T-helper 2 cell (primary cell): ENCODE measurements at regions not wholly inside any gene's neighbourhood (a gene's known extent, or its start where the extent isn't known, plus 50 kb on each side); places are given as distances from the start of the nearest gene placed in this dataset.
"Not testable (repeated sequence)": the region's sequence is repeated elsewhere in the genome, so short reads cannot be mapped to it uniquely, and the experiment has no call there.

Experiments
- DNase-seq, 5 experiments: peaks; one replicate each; pipeline versions ENCODE4 v3.0.0 to v3.0.0-alpha.2; 2012 to 2022

DNA sequence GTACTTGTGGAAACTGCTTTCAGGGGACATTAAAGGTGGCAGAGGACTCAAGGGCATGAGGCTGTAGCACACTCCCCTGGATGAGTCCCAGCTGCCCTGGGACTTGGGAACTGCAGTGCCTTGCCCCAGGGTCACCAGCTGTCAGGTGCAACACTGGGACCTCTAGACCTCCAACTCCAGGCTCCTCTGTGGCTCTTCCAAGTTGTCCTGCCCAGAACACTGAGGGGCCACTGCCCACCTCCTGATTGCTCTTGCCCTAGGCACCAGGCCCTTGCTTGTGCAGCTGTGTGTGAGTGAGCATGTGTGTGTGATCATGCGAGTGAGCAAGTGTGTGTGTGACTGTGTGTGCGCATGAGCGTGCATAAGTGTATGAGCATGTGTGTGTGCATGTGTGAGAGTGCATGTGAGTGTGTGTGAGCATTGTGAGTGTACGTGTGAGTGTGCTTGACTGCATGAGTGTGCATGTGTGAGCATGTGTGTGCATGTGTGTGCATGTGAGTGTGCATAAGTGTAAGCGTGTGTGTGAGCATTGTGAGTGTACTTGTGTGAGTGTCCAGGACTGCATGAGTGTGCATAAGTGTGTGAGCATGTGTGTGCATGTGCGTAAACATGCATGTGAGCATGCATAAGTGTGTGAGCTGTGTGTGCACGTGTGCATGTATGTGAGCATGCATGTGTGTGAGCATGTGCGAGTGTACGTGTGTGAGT lies 301.5 kb downstream of the NDUFA10 start:
- no peak for DNase-seq

DNA sequence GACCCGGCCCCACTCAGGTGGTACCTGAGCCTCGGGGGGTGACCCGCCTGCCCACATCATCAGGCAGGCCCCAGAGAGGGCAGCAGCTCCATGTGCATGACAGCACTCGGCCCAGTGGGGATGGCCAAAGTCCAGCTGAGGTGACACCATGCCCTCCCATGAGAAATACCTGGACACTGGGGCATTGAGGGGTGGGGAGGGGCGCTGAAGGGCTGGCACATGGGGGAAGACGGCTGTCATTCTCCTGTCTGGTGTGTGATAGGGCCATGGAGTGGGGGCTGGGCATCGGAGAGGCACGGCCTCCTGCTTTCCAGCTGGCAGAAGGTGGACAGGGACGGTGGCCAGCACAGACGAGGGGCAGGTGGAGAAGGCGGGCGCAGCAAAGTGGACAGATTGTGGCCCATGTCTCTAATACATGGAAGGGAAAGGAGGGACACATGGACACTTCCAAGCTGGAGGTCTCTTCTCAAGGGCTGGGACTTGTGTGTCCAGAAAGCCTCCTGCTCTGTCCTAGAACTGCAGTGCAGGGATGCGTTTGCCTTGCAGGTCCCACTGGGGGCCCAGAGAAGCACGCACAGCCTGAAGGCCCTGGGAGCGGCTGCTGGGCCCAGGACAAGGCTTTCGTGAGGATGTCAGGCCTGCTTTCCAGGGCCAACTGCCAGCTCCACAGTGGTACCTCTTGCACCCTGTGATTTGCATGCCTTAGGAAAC lies 302.2 kb downstream of the NDUFA10 start:
- no peak for DNase-seq

DNA sequence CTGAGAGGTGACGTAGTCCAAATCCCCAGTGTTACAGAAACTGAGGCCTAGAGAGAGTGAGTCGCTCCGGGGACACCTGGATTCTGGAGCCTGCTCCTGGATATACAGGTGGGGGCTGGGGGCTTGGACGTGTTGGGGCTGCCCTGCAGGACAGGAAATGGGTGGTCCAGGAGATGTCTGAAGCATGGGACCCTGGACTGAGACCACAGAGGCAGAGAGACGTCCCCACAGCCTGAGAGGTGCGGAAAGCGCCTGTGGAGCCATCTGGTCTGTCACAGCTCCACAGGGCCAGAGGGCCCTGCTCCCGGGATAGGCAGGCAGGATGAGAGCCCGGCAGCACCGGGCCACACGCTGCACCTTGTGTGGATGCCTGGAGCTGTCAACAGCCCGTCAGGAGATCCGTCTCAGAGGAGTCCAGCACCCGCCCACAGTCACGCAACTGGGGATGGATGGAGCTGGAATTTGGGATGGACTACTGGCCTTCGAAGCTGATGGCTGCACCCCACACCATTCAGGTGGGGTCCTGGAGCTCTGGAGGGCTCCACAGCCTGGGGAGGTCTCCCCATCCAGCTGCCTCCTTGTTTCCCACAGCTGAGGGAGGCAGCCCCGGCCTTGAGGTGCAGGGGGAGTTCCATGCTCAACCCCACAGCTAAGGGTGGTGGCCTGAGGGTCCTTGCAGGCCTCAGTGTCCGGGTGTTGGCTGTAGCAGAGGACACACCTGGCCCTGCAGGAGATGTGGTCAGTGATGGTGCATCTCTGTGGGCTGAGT lies 303.0 kb downstream of the NDUFA10 start:
- DNase-seq: no peak

DNA sequence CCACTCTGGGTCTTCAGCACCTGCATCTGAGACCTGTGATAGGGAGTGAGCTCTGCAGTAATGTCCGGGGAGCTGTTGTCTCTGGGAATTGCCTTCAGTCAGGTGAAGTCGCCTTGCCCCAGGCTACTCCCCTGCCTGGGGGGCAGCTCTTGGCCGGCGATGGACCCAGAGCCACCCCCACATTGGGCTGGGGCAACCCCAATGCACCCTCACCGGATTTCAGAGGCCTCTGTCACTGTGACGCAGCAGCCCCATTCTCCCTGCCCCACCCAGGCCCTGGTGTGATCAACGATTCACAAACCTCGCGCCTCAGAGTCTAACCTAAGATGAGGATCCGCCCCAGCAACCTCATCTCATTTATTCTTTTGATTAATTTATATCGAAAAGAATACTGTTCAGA lies 303.6 kb downstream of the NDUFA10 start:
- DNase-seq: no peak

DNA sequence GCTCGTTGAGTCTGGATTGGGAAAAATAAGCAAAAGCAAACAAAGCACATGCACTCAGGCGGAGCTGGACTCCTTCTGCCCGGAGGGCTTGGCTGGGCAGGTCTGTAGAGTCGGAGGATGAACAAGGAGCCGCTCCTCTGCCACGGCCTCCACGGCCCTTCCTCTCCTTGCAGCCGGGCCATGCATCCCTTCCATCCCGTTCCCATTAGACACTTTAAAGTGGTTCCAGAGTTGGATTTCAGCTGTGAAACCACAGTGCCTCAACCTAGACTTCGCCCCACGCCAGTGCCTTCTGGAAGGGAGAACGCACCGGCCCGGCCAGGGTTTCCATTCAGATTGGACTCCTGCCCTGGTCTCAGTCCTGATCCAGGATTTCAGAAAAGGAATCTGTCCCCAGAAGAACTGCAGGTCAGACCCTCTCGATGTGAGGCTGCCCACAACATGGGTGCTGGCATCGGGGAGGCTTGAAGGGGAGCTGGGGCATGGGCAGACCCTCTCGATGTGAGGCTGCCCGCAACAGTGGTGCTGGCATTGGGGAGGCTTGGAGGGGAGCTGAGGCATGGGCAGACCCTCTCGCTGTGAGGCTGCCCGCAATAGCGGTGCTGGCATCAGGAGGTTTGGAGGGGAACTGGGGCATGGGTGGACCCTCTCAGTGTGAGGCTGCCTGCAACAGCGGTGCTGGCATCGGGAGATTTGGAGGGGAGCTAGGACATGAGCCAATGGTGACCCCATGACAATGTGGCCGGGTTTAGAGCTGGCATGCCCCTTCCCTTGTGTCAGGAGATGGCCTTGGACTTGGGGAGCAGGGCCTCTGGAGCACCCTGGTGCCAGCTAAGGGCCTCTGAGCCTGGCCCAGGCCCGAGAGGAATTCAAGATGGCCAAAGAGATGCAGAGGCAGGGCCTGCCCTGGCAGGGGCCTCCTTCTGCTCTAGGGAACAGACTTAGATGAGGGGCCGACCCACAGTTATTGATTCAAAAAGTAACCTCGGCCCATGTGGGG lies 304.5 kb downstream of the NDUFA10 start:
- no peak for DNase-seq

DNA sequence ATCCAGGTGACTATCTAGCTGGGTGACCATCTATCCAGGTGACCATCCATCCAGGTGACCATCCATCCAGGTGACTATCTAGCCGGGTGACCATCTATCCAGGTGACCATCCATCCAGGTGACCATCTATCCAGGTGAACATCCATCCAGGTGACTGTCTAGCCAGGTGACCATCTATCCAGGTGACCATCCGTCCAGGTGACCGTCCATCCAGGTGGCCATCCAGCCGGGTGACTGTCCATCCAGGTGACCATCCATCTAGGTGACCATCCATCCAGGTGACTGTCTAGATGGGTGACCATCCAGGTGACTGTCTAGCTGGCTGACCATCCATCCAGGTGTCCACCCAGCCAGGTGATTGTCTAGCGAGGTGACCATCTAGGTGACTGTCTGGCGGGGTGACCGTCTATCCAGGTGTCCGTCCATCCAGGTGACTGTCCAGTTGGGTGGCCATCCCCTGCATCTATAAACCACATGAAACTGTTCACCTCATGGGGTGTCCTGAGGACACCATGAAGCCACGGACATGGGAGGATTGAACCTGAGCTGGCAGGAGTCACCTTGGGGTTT lies 305.3 kb downstream of the NDUFA10 start:
- no peak for DNase-seq

DNA sequence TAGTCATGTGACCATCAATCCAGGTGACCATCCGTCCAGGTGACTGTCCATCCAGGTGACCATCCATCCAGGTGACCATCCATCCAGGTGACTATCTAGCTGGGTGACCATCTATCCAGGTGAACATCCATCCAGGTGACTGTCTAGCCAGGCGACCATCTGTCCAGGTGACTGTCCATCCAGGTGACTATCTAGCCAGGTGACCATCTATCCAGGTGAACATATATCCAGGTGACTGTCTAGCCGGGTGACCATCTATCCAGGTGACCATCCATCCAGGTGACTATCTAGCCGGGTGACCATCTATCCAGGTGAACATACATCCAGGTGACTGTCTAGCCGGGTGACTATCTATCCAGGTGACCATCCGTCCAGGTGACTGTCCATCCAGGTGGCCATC lies 306.2 kb downstream of the NDUFA10 start:
- DNase-seq: not testable (repeated sequence)

DNA sequence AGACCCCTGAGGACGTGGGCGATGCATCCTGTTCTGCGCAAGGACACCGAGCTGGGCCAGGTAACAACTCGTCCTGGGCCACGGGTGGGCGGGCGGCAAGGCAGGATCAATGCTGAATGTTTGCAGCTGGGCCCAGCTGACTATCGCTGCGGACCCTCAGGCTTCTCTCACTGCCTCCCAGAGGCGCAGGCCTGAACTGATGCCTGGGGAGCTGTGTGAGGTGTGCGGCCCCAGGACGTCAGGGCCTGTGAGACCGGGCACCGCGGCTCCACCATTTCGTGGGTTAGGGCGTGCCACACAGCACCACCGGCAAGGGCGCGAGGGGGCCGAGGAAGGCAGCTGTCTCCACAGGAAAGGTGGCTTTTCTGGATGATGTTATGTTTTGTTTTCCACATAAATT lies 307.4 kb downstream of the NDUFA10 start:
- no peak for DNase-seq

DNA sequence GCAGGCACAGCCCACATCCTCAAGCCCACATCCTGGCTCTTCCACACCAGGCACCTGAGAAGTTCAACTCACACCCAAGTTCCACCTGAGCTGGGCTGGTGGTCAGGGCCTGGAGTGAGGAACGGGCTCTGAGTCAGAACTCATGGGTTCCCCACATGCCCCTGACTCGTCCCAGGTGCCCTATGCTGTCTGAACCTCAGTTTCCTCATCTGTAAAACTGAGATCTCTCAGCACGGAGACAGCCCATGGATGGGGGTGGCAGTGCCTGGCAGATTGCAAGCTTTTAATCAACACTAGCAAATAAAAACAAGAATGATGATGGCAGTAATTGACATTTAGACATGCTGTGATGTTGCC lies 307.8 kb downstream of the NDUFA10 start:
- no peak for DNase-seq

DNA sequence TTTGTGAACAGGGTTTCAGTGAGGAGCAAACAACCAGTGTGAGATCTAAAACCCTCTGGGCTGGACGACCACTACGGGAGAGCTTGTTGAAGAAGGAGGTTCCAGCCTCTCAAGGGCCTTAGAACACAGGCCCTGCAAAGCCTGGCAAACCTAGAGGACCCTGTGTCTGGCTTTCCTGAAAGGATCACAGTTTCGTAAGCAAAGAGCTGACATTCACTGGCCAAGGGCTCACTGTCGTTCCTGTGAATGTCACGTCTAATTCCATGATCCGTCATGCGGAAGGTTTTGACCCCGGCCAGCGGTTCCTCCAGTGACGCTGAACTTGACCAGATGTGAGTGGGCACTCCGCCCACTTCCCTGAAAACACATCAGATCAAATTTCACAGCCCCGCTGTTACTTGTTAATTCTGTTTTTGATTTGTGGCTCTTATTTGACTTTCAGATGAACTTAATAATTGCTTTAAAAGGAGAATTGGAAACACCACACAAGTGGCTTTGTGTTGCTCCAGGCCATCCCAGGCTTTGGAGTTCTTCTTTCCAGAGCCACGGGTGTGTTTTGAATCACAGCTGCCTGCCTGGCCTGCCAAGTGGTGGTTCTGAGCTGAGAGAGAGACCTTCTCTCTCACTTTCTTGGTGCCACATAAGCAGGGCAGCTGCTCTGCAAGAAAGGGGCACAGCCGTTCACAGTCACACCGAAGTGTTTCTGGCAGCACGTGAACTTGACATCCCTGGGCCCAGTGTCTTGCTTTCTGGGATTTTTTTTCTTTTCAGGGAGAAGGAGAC lies 308.4 kb downstream of the NDUFA10 start:
- no peak for DNase-seq

DNA sequence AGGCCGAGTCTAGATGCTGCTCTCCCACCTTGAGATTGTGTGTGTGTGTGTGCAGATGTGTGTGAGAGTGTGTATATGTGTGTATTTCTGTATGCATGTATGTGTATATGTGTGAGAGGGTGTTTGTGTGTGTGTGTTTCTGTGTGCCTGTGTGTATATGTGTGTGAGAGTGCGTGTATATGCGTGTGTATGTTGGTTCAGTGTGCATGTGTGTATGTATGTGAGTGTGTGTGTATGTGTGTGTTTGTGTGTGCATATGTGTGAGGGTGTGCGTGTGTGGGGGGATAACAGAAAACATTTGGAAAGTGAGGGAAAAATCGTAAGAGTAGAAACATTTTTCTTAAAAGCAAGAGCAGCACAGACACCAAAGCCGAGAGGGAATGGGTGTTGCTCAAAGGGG lies 309.1 kb downstream of the NDUFA10 start:
- DNase-seq: no peak

DNA sequence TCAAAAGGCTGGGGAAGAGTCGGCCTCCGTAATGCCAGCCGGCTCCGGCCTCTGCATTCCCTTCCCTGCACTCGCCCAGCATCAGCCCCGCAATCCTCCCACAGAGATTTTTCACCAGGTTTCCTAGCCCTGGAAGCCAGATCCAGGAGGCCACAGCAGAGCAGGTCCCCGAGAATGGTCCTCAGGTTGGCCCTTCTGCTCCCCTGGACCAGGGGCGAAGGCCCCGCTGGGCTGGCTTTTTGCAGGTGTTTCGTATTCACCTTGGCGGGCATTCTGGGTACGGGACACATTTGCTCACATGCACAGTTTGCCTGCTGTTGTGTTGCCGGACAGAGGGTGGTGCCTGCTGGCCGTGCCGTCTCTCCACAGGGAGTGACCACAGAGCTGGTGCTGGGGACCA lies 309.5 kb downstream of the NDUFA10 start:
- no peak for DNase-seq

DNA sequence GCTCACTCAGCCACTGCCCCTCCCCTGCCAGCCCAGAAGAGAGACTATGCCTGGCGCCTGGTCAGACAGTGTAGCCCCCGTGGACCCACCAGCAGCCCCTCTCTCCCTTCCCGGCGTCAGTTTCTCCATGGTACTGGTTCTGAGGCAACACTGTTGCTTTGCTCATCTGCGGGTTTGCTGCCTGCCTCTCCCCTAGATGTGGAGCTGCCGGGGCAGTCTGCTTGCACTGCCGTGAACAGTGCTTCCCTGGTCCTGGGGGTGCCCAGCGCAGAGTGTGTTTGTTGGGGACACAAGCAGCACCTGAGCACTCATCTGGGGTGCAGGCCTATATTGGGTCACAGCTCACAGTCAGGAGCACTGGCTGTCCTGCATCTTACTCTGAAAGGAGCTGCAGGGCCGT lies 309.9 kb downstream of the NDUFA10 start:
- no peak for DNase-seq

DNA sequence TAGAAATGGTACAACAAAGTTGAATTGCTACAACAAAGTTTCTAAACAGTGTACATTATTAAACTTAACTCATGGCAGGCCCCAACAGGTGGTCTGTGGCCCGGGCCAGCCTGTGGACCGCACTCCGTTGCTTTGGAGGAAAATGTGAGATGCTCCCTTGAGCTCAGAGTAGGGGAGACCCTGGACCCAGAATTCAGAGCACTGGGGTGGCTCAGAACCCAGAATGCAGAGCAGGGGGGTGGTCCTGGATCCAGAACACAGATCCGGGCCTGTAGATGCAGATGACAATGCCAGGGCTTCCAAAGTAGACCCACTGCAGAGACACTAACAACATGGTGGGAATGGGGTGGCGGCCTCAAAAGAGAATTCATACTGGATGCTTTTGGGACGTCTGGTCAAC lies 311.0 kb downstream of the NDUFA10 start:
- no peak for DNase-seq

DNA sequence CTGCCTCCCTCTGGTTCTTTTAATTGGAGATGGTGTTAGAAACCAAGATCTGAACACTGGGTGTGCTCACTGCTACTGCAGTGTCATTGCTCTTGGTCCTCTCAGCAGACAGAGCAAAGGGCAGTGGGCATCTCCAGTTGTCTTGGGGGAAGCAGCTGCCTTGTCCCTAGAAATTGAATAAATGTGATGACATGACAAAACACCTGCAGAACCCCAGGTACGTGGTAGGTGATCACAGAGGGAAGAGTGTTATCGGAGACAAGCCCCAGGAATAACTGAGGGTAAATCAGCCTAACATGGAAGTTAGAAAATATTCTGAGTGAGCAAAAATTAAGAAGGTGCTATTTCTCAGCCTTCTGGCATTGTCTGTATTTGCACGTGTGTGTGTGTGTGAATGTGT lies 311.9 kb upstream of the HDAC4 start:
- no peak for DNase-seq

DNA sequence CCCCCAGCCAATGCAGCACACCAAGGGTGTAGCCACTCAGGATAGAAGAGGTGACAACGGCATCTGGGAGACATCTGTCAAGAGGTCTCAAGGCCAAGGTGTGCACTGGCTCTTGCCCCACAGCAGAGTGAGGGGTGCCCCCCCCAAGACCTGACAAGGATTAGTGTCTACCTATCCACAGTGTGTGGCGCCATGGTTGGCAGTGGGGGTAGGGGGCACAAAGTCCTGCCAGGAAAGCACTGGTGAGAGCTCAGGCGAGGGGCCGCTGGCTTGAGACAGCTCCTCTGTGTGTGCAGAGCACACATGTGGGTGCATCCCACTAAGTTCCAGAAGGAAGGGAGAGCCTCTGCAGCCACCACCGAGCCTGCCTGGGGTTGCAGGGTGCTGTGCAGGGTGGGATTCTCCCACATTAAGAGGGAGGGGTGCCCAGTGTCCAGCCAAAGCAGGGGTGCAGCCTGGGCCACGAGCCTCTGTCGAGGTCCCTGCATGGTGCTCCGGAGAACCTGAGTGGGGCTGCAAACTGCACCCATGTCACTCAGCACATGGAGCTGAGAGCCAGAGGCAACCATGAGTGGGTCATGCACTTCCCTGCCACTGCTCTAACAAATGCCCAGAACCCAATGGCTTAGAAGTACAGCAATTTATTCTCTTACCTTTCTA lies 311.2 kb upstream of the HDAC4 start:
- DNase-seq: no peak

DNA sequence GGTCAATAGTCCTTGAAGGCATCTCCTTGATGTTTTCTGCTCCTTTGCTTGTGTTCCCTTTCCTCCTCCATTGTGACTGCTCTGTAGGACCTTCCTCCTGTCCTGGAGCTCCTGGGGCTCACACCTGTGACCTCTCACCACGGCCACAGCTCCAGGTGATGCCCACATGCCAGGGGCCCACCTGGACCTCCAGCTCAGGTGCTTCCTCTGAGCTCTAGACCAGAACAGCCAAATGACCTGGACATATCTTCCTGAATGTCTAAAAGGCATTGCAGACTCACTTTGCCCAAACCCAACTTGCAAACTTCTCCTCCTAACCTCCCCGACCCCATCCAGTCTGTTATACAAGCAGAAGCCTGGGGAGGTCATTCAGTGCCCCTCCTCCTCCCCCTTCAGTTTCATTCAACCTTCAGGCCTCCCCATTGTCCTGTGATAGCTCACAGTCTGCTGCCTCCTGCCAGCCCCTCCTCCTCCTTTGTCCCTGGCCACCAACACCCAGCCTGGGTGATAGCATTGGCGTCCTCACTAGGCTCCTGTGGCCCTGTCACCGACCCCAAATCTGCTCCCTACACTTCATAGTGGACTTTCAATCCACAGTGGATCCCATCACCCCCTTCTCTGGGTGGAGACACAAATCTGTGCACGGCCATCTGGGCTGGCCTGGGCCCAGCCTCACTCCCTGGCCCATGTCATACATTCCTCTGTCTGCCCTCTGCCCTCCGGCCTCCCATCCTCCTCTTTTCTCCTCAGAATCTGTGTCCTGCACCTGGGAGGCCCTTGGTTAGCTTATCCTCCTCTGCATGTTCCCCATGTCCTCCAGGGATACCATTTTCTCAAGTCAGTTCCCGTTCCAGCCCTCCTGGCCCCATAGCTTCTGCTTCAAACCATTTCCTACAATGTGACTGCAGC lies 310.4 kb upstream of the HDAC4 start:
- DNase-seq: no peak

DNA sequence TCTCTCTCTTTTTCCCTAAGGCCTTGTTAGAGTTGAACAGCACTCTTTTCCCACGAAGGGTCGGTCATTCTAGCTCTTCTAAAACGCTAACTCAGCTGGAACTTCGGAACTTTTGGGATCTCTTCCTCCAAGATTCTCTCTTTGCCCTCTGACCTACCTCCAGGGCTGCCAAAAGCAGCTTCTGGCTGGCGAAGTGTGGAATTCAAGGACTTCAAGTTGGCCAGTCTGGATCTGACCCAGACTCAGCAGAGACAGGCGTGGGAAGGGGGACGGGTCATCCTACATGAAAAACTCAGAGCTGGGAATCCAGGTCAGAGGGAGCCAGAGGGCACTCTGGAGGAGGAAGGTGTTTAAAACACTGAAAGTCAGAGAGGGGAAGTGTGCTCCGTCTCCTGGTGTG lies 305.5 kb upstream of the HDAC4 start:
- no peak for DNase-seq

DNA sequence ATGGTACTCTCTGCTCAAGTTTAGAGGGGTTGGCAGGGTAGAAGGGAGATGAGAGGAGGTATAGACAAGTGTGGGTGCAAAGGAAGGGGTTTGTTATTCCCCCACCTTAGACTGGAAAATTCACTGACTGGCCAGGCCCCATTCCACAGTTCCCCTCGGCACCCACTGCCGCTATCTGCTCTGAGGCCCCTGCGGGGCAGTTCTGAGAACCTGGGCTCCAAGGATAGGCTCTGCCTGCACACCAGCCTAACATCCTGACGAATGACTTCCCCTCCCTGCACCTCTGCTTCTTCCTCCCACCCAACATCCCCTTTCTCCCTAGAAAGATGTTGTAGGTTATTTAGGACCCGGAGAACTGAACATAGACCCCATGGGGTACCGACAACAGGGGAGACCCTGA lies 303.9 kb upstream of the HDAC4 start:
- no peak for DNase-seq

DNA sequence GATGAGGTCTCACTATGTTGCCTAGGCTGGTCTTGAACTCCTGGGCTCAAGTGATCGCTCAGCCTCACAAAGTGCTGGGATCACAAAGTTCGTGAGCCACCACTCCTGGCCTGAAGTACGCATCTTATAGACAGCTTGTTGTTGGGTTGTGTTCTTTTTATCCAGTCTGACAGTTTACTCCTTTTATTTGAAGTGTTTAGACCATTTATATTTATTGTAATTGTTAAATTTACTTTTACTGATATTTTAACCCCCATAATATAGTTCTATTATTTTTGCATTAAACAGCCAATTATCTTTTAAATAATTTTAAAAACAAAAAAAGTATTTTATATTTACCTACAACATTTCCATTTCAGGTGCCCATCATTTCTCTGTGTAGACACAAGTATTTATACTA lies 303.0 kb upstream of the HDAC4 start:
- no peak for DNase-seq
